IMR-90 (cell line): ENCODE measurements at regions not wholly inside any gene's neighbourhood (a gene's known extent, or its start where the extent isn't known, plus 50 kb on each side); places are given as distances from the start of the nearest gene placed in this dataset.

Experiments
- ATAC-seq: fragments of 200-7000 bp; cut with Tn5 transposase; 2 replicates; pipeline ENCODE4 v1.9.1; 2020; ENCODE audit warnings: low read depth, mild to moderate bottlenecking, moderate library complexity
- BruUV-seq: library from RNA; stranded (reverse); fragments of 400-500 nt; replicated peaks from 2 replicates; lab custom pipeline; 2021; lab: Mats Ljungman, UMichigan
- CTCF ChIA-PET: fragments of 300-600 bp; formaldehyde crosslinking; extraction: SDS; loops from one replicate; lab custom pipeline; 2021; ENCODE audit warnings: antibody characterized with exemption; lab: Yijun Ruan, JAX
- POLR2A ChIA-PET: fragments of 300-600 bp; sonication (Branson Sonifier 250); formaldehyde crosslinking; loops from one replicate; lab custom pipeline; 2022; ENCODE audit warnings: antibody characterized with exemption; ENCODE audit not compliant: unreplicated experiment; lab: Charles Lee
- DNase-seq: peaks from one replicate; pipeline ENCODE4 v3.0.0; 2013
- H2AFZ ChIP-seq: replicated peaks from 2 replicates; pipeline ENCODE3; 2013; ENCODE audit warnings: low read length, mild to moderate bottlenecking; ENCODE audit not compliant: poor library complexity
- H2AK5ac ChIP-seq: 2 replicates; pipeline ENCODE4 v1.6.1; 2013; ENCODE audit warnings: low read depth, low read length, inconsistent platforms
- H2AK9ac ChIP-seq: replicated peaks from 2 replicates; pipeline ENCODE3; 2013; ENCODE audit warnings: mild to moderate bottlenecking, low read depth, low read length, moderate library complexity; ENCODE audit not compliant: poor library complexity
- H2BK120ac ChIP-seq: 2 replicates; pipeline ENCODE4 v1.6.1; 2013; ENCODE audit warnings: low read depth, low read length, inconsistent platforms
- H2BK15ac ChIP-seq: 3 replicates; pipeline ENCODE4 v1.6.1; 2013; ENCODE audit warnings: low read depth, low read length, inconsistent platforms
- H2BK20ac ChIP-seq: 2 replicates; pipeline ENCODE4 v1.6.1; 2013; ENCODE audit warnings: low read depth, mild to moderate bottlenecking, inconsistent platforms, low read length, moderate library complexity
- H2BK5ac ChIP-seq: 2 replicates; pipeline ENCODE4 v1.6.1; 2013; ENCODE audit warnings: mild to moderate bottlenecking, low read depth, low read length, inconsistent platforms; ENCODE audit not compliant: poor library complexity, severe bottlenecking
- H3K14ac ChIP-seq: replicated peaks from 2 replicates; pipeline ENCODE4 v1.6.1; 2013; ENCODE audit warnings: low read depth, low read length, inconsistent platforms
- H3K18ac ChIP-seq: 2 replicates; pipeline ENCODE4 v1.6.1; 2013; ENCODE audit warnings: low read depth, low read length, control low read depth
- H3K23ac ChIP-seq: 2 replicates; pipeline ENCODE4 v1.6.1; 2013; ENCODE audit warnings: low read depth, low read length, inconsistent platforms
- H3K27ac ChIP-seq: 2 replicates; pipeline ENCODE4 v1.5.1; 2013; ENCODE audit warnings: mild to moderate bottlenecking, control low read depth, low read length; ENCODE audit not compliant: insufficient read depth
- H3K27me3 ChIP-seq: 2 replicates; pipeline ENCODE4 v1.6.1; 2013; ENCODE audit warnings: low read length; ENCODE audit not compliant: control insufficient read depth, insufficient read depth
- H3K36me3 ChIP-seq: 2 replicates; pipeline ENCODE4 v1.6.1; 2013; ENCODE audit warnings: low read length, mixed read lengths; ENCODE audit not compliant: control insufficient read depth, insufficient read depth
- H3K4ac ChIP-seq: 2 replicates; pipeline ENCODE4 v1.6.1; 2013; ENCODE audit warnings: low read depth, low read length, inconsistent platforms
- H3K4me1 ChIP-seq: 2 replicates; pipeline ENCODE4 v1.6.1; 2013; ENCODE audit warnings: low read length, mixed read lengths; ENCODE audit not compliant: control insufficient read depth, insufficient read depth
- H3K4me2 ChIP-seq: 2 replicates; pipeline ENCODE4 v1.6.1; 2013; ENCODE audit warnings: low read depth, mild to moderate bottlenecking, control low read depth, low read length, moderate library complexity
- H3K4me3 ChIP-seq: 2 replicates; pipeline ENCODE4 v1.5.1; 2013; ENCODE audit warnings: low read depth, mild to moderate bottlenecking, control low read depth, low read length, moderate library complexity; ENCODE audit not compliant: insufficient read depth
- H3K56ac ChIP-seq: 2 replicates; pipeline ENCODE4 v1.6.1; 2013; ENCODE audit warnings: low read length, inconsistent platforms; ENCODE audit not compliant: insufficient read depth; ENCODE audit errors: extremely low read depth
- H3K79me1 ChIP-seq, 2 experiments: 2 replicates each; pipeline ENCODE4 v1.6.1; 2013; ENCODE audit warnings: low read length in 2 of 2, inconsistent platforms in 1 of 2, low read depth in 1 of 2
- H3K9ac ChIP-seq: 2 replicates; pipeline ENCODE4 v1.6.1; 2013; ENCODE audit warnings: low read depth, low read length, control low read depth
- H3K9me1 ChIP-seq: 2 replicates; pipeline ENCODE4 v1.6.1; 2013; ENCODE audit warnings: low read length, inconsistent platforms; ENCODE audit not compliant: insufficient read depth
- H3K9me3 ChIP-seq: 2 replicates; pipeline ENCODE4 v1.6.1; 2013; ENCODE audit warnings: low read length; ENCODE audit not compliant: control insufficient read depth, insufficient read depth
- H4K20me1 ChIP-seq: 2 replicates; pipeline ENCODE4 v1.6.1; 2013; ENCODE audit warnings: low read length, inconsistent platforms; ENCODE audit not compliant: insufficient read depth
- H4K5ac ChIP-seq: 2 replicates; pipeline ENCODE4 v1.6.1; 2013; ENCODE audit warnings: mild to moderate bottlenecking, low read depth, low read length, control low read depth
- H4K8ac ChIP-seq, 2 experiments: 2 replicates each; pipeline ENCODE4 v1.6.1; 2013; ENCODE audit warnings: low read depth in 2 of 2, low read length in 2 of 2, control low read depth in 1 of 2, inconsistent platforms in 1 of 2
- H4K91ac ChIP-seq: 2 replicates; pipeline ENCODE4 v1.6.1; 2013; ENCODE audit warnings: low read depth, low read length, inconsistent platforms; ENCODE audit not compliant: insufficient read depth
- BHLHE40 ChIP-seq: fragments of 150-350 bp; IDR thresholded peaks from 2 replicates; pipeline ENCODE4 v1.6.1; 2016; ENCODE audit warnings: mild to moderate bottlenecking, low read depth, low read length
- CTCF ChIP-seq: conservative IDR thresholded peaks from 2 replicates; pipeline ENCODE4 v1.5.1; 2012; ENCODE audit warnings: mild to moderate bottlenecking, low read depth, low read length, improper control_type of control experiment
- FOS ChIP-seq: fragments of 150-350 bp; IDR thresholded peaks from 2 replicates; pipeline ENCODE4 v1.6.1; 2016; ENCODE audit warnings: low read depth, low read length
- MAZ ChIP-seq: IDR thresholded peaks from 2 replicates; pipeline ENCODE4 v1.6.1; 2012; ENCODE audit warnings: low read depth, mild to moderate bottlenecking, low read length, improper control_type of control experiment, moderate library complexity, borderline replicate concordance
- MXI1 ChIP-seq: IDR thresholded peaks from 2 replicates; pipeline ENCODE4 v1.6.1; 2012; ENCODE audit warnings: low read depth, mild to moderate bottlenecking, low read length, moderate library complexity, borderline replicate concordance
- NFE2L2 ChIP-seq: fragments of 150-350 bp; IDR thresholded peaks from 2 replicates; pipeline ENCODE4 v1.6.1; 2016; ENCODE audit warnings: low read depth, mild to moderate bottlenecking, low read length
- POLR2A ChIP-seq: IDR thresholded peaks from 2 replicates; pipeline ENCODE4 v1.6.1; 2012; ENCODE audit warnings: mild to moderate bottlenecking, low read depth, low read length
- RAD21 ChIP-seq: IDR thresholded peaks from 2 replicates; pipeline ENCODE4 v1.6.1; 2012; ENCODE audit warnings: low read length, improper control_type of control experiment
- RCOR1 ChIP-seq: IDR thresholded peaks from 2 replicates; pipeline ENCODE4 v1.6.1; 2012; ENCODE audit warnings: mild to moderate bottlenecking, low read length, improper control_type of control experiment; ENCODE audit not compliant: insufficient replicate concordance
- RFX5 ChIP-seq: IDR thresholded peaks from 2 replicates; pipeline ENCODE4 v1.8.0; 2012; ENCODE audit warnings: low read depth, mild to moderate bottlenecking, low read length, moderate library complexity
- SMC3 ChIP-seq: fragments of 150-350 bp; IDR thresholded peaks from 2 replicates; pipeline ENCODE4 v1.6.1; 2016; ENCODE audit warnings: low read depth, mild to moderate bottlenecking, antibody characterized with exemption, low read length, moderate library complexity
- USF2 ChIP-seq: fragments of 150-350 bp; IDR thresholded peaks from 2 replicates; pipeline ENCODE4 v1.6.1; 2017; ENCODE audit warnings: mild to moderate bottlenecking, antibody characterized with exemption, low read length, low read depth
- WGBS, 2 experiments: methylation state at CpG; one replicate each; pipeline versions ENCODE4 v1.1.5 to v1.1.7; 2013; ENCODE audit warnings: missing lambda C conversion rate in 2 of 2; ENCODE audit not compliant: insufficient read length in 1 of 2; ENCODE audit errors: extremely low coverage in 2 of 2; 5-methylcytosine and 5-hydroxymethylcytosine counted together
- dilution Hi-C: fragments of 300-500 bp; cut with HindIII; formaldehyde crosslinking; loops from one replicate; pipeline ENCODE4 v1.14.3; 2018; ENCODE audit warnings: low sequenced_read_pairs; ENCODE audit not compliant: unreplicated experiment
- in situ Hi-C: fragments of 300-500 bp; cut with MboI; formaldehyde crosslinking; loops from 3 replicates; pipeline ENCODE4 v1.14.3; 2019; ENCODE audit warnings: low sequenced_read_pairs, inconsistent platforms, mixed read lengths
- intact Hi-C: fragments of 100-400 bp; cut with micrococcal nuclease; formaldehyde crosslinking; loops from 2 replicates; pipeline ENCODE4 v1.10.0; 2022

DNA sequence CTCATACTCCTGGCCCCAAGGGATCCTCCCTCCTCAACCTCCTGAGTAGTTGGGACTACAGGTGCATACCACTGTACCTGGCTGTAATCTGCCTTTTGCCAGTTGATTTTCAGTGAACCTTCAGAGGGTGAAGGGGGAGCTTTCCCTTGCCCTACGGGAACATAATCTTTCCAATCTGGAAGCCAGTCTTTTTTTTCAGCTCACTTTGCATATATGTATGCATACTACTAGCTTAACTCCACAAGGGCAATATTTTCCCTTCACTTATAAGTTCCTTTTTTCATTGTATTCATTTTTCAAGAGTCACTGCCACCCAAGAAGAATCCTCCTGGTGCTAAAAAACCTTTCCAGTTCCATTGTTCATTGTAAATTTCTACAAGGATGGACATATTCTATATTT is 53.4 kb upstream of the GCM1 start:
- H3K79me1 ChIP-seq = no peaks in the 10 kb centered on the region

More for the DNA sequence above, 53.4 kb upstream of the GCM1 start:
- no peak overlapping the region for H3K27ac ChIP-seq
- no peak overlapping the region for H3K18ac ChIP-seq
- H2AK9ac ChIP-seq = no peak overlapping the region
- TF ChIP-seq MAZ = no peak
- no peak for TF ChIP-seq RCOR1
- TF ChIP-seq MXI1 = no peak
- TF ChIP-seq RAD21 = no peak
- no peak for TF ChIP-seq POLR2A
- no peak for TF ChIP-seq RFX5
- TF ChIP-seq BHLHE40 = no peak
- no peak for TF ChIP-seq USF2
- TF ChIP-seq NFE2L2 = no peak
- TF ChIP-seq FOS = no peak
- no peak for TF ChIP-seq CTCF
- no peak for TF ChIP-seq SMC3
- H3K4ac ChIP-seq = no peak overlapping the region
- H3K36me3 ChIP-seq = no peaks in the 10 kb centered on the region
- no peak overlapping the region for H2AK5ac ChIP-seq
- no peak overlapping the region for H4K91ac ChIP-seq
- no peaks in the 10 kb centered on the region for H4K20me1 ChIP-seq
- WGBS, 2 experiments = no CpG with 5 or more reads among the region's 1 CpG
- H2AFZ ChIP-seq = no peak overlapping the region
- no peak overlapping the region for H4K5ac ChIP-seq
- no peak for DNase-seq
- H3K27me3 ChIP-seq = peaks cover 5% of the 10 kb centered on the region
- BruUV-seq = no TSS peak
- H2BK5ac ChIP-seq = no peak overlapping the region
- dilution Hi-C loops (no loop called here), in situ Hi-C loops (no loop called here), intact Hi-C loops (no loop called here)
- no peak overlapping the region for H3K14ac ChIP-seq
- H2BK20ac ChIP-seq = no peak overlapping the region
- no peak for ATAC-seq
- H3K9ac ChIP-seq = no peak overlapping the region
- no peak overlapping the region for H2BK15ac ChIP-seq
- ChIA-PET CTCF (no interaction called here), POLR2A (interaction anchor here (0.7 kb wide), 1 partner anchor 550 kb away, joined by 6 read pairs; no protein-coding TSS in a partner anchor)
- H3K23ac ChIP-seq = no peak overlapping the region
- no peak overlapping the region for H3K4me3 ChIP-seq
- no peaks in the 10 kb centered on the region for H3K4me1 ChIP-seq
- H3K9me3 ChIP-seq = no peaks in the 10 kb centered on the region
- no peak overlapping the region for H2BK120ac ChIP-seq
- H3K56ac ChIP-seq = no peak overlapping the region
- H3K4me2 ChIP-seq = no peak overlapping the region
- H3K9me1 ChIP-seq = no peaks in the 10 kb centered on the region
- H4K8ac ChIP-seq = no peak overlapping the region
